H9 (cell line): ENCODE measurements at regions not wholly inside any gene's neighbourhood (a gene's known extent, or its start where the extent isn't known, plus 50 kb on each side); places are given as distances from the start of the nearest gene placed in this dataset.

ENCODE experiments used
- DNase-seq: peaks from one replicate; pipeline ENCODE4 v3.0.0-alpha.2; 2017
- H2AFZ ChIP-seq: one replicate; pipeline ENCODE4 v1.6.1; 2013; ENCODE audit warnings: mild to moderate bottlenecking, low read length, control low read depth, moderate library complexity
- H2AK5ac ChIP-seq: 2 replicates; pipeline ENCODE4 v1.6.1; 2013; ENCODE audit warnings: low read length, control low read depth, mixed read lengths; ENCODE audit not compliant: insufficient read length
- H2BK120ac ChIP-seq: one replicate; pipeline ENCODE4 v1.6.1; 2013; ENCODE audit warnings: low read depth, mild to moderate bottlenecking, low read length, control low read depth, inconsistent platforms; ENCODE audit not compliant: poor library complexity, severe bottlenecking
- H2BK12ac ChIP-seq: 2 replicates; pipeline ENCODE4 v1.6.1; 2013; ENCODE audit warnings: low read length, control low read depth, mixed read lengths, low read depth; ENCODE audit not compliant: insufficient read length
- H2BK15ac ChIP-seq: 2 replicates; pipeline ENCODE4 v1.6.1; 2013; ENCODE audit warnings: low read depth, low read length, control low read depth
- H2BK20ac ChIP-seq: one replicate; pipeline ENCODE4 v1.6.1; 2013; ENCODE audit warnings: low read depth, mild to moderate bottlenecking, low read length, control low read depth, inconsistent platforms; ENCODE audit not compliant: poor library complexity, severe bottlenecking
- H2BK5ac ChIP-seq: 2 replicates; pipeline ENCODE4 v1.6.1; 2013; ENCODE audit warnings: low read length, control low read depth, mixed read lengths; ENCODE audit not compliant: insufficient read length
- H3K14ac ChIP-seq: 2 replicates; pipeline ENCODE4 v1.6.1; 2013; ENCODE audit warnings: low read length, control low read depth; ENCODE audit not compliant: insufficient read depth
- H3K18ac ChIP-seq: 2 replicates; pipeline ENCODE4 v1.6.1; 2013; ENCODE audit warnings: low read depth, mild to moderate bottlenecking, mixed read lengths, low read length, control low read depth; ENCODE audit not compliant: insufficient read length
- H3K23ac ChIP-seq: 2 replicates; pipeline ENCODE4 v1.6.1; 2013; ENCODE audit warnings: low read length, control low read depth, mixed read lengths, low read depth; ENCODE audit not compliant: insufficient read length
- H3K23me2 ChIP-seq: 2 replicates; pipeline ENCODE4 v1.6.1; 2013; ENCODE audit warnings: low read depth, mild to moderate bottlenecking, mixed read lengths, low read length, control low read depth; ENCODE audit not compliant: insufficient read length, poor library complexity, severe bottlenecking
- H3K27ac ChIP-seq: 2 replicates; pipeline ENCODE4 v1.5.1; 2013; ENCODE audit warnings: low read length, control low read depth, mixed read lengths, low read depth; ENCODE audit not compliant: insufficient read length
- H3K27me3 ChIP-seq: 2 replicates; pipeline ENCODE4 v1.6.1; 2013; ENCODE audit warnings: low read length, control low read depth, inconsistent platforms; ENCODE audit not compliant: insufficient read depth
- H3K4ac ChIP-seq: 2 replicates; pipeline ENCODE4 v1.6.1; 2013; ENCODE audit warnings: low read depth, mild to moderate bottlenecking, control low read depth, inconsistent platforms, low read length, moderate library complexity
- H3K4me1 ChIP-seq: 2 replicates; pipeline ENCODE4 v1.6.1; 2013; ENCODE audit warnings: low read length, control low read depth, inconsistent platforms; ENCODE audit not compliant: insufficient read depth
- H3K4me2 ChIP-seq: 2 replicates; pipeline ENCODE4 v1.6.1; 2013; ENCODE audit warnings: low read length, control low read depth, mixed read lengths; ENCODE audit not compliant: insufficient read length, insufficient read depth
- H3K56ac ChIP-seq: 2 replicates; pipeline ENCODE4 v1.6.1; 2013; ENCODE audit warnings: low read depth, mild to moderate bottlenecking, mixed read lengths, low read length, control low read depth; ENCODE audit not compliant: insufficient read length
- H3K79me1 ChIP-seq: 2 replicates; pipeline ENCODE4 v1.6.1; 2013; ENCODE audit warnings: low read depth, mild to moderate bottlenecking, moderate library complexity, low read length, control low read depth, inconsistent platforms; ENCODE audit not compliant: insufficient read depth, poor library complexity, severe bottlenecking
- H3K79me2 ChIP-seq: 2 replicates; pipeline ENCODE4 v1.6.1; 2013; ENCODE audit warnings: low read length, control low read depth, inconsistent platforms; ENCODE audit not compliant: insufficient read depth
- H3K9ac ChIP-seq: 2 replicates; pipeline ENCODE4 v1.6.1; 2013; ENCODE audit warnings: low read length, control low read depth, mixed read lengths; ENCODE audit not compliant: insufficient read length; ENCODE audit errors: extremely low read depth
- H3K9me3 ChIP-seq: one replicate; pipeline ENCODE4 v1.6.1; 2013; ENCODE audit warnings: low read depth, low read length, inconsistent platforms; ENCODE audit not compliant: control insufficient read depth
- H3T11ph ChIP-seq: one replicate; pipeline ENCODE4 v1.6.1; 2013; ENCODE audit warnings: mild to moderate bottlenecking, low read length, control low read depth, inconsistent platforms
- H4K20me1 ChIP-seq: one replicate; pipeline ENCODE4 v1.6.1; 2013; ENCODE audit not compliant: control insufficient read depth, insufficient read length, insufficient read depth
- H4K5ac ChIP-seq: 2 replicates; pipeline ENCODE4 v1.6.1; 2013; ENCODE audit warnings: low read depth, mild to moderate bottlenecking, mixed read lengths, low read length, control low read depth; ENCODE audit not compliant: insufficient read length
- H4K8ac ChIP-seq: replicated peaks from 2 replicates; pipeline ENCODE4 v1.6.1; 2013; ENCODE audit warnings: low read length, control low read depth, mixed read lengths, low read depth; ENCODE audit not compliant: insufficient read length
- H4K91ac ChIP-seq: 2 replicates; pipeline ENCODE4 v1.6.1; 2013; ENCODE audit warnings: low read depth, mild to moderate bottlenecking, moderate library complexity, mixed read lengths, low read length, control low read depth; ENCODE audit not compliant: insufficient read length
- H3K27ac Mint-ChIP-seq, 3 experiments: 2 replicates in 2 of 3; 3 replicates in 1 of 3; pipeline ENCODE4 v1.8.0; 2020 to 2021; ENCODE audit warnings: mixed read lengths in 3 of 3, mild to moderate bottlenecking in 1 of 3, moderate library complexity in 1 of 3
- H3K27me3 Mint-ChIP-seq: 2 replicates; pipeline ENCODE4 v1.8.0; 2021; ENCODE audit warnings: low read depth, mild to moderate bottlenecking, moderate library complexity, mixed read lengths
- H3K36me3 Mint-ChIP-seq, 3 experiments: 2 replicates in 2 of 3; 3 replicates in 1 of 3; pipeline ENCODE4 v1.8.0; 2020 to 2021; ENCODE audit warnings: low read depth in 3 of 3, mixed read lengths in 3 of 3; ENCODE audit not compliant: insufficient read depth in 1 of 3
- H3K4me1 Mint-ChIP-seq, 2 experiments: 2 replicates each; pipeline ENCODE4 v1.8.0; 2020; ENCODE audit warnings: mixed read lengths in 2 of 2
- H3K4me3 Mint-ChIP-seq, 2 experiments: 2 replicates in 1 of 2; 3 replicates in 1 of 2; pipeline ENCODE4 v1.8.0; 2020 to 2021; ENCODE audit warnings: mild to moderate bottlenecking in 2 of 2, mixed read lengths in 2 of 2, moderate library complexity in 1 of 2
- H3K9me3 Mint-ChIP-seq, 2 experiments: 2 replicates in 1 of 2; 3 replicates in 1 of 2; pipeline ENCODE4 v1.8.0; 2020; ENCODE audit warnings: mild to moderate bottlenecking in 2 of 2, mixed read lengths in 2 of 2, moderate library complexity in 1 of 2
- TF ChIP-seq, protein P1 (sequence below): fragments of 200-600 bp; sonication (generic); conservative IDR thresholded peaks from 3 replicates; pipeline ENCODE4 v1.8.0; 2021; ENCODE audit warnings: antibody characterized with exemption, mild to moderate bottlenecking

DNA sequence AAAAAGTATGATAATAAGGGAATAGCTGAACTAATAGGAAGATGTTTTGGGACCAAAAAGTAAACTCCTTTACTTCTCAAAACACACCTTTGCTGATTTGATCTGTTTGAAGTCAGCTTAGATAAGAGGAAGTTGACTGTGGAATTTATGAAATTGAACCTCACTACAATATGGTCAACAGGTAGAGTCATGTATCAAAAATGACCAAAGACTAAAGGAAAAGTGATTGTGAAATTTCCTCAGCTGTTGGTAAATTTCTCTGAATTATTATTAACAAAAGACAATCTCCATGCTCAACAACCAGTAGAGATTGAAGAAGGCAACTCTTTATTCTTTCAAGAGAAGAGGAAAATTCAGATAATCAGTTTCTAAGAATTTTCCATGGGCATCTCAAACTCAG lies 826.5 kb downstream of the KCNA4 start:
- DNase-seq = no peak
- no peaks in the 10 kb centered on the region for H3K9me3 ChIP-seq
- TF ChIP-seq, protein P1, sequence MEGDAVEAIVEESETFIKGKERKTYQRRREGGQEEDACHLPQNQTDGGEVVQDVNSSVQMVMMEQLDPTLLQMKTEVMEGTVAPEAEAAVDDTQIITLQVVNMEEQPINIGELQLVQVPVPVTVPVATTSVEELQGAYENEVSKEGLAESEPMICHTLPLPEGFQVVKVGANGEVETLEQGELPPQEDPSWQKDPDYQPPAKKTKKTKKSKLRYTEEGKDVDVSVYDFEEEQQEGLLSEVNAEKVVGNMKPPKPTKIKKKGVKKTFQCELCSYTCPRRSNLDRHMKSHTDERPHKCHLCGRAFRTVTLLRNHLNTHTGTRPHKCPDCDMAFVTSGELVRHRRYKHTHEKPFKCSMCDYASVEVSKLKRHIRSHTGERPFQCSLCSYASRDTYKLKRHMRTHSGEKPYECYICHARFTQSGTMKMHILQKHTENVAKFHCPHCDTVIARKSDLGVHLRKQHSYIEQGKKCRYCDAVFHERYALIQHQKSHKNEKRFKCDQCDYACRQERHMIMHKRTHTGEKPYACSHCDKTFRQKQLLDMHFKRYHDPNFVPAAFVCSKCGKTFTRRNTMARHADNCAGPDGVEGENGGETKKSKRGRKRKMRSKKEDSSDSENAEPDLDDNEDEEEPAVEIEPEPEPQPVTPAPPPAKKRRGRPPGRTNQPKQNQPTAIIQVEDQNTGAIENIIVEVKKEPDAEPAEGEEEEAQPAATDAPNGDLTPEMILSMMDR = no peak
- H2BK15ac ChIP-seq = no peak overlapping the region
- no peak overlapping the region for H3K27ac ChIP-seq
- no peak overlapping the region for H2BK5ac ChIP-seq
- H3K23me2 ChIP-seq = no peaks in the 10 kb centered on the region
- no peaks in the 10 kb centered on the region for H3K79me2 ChIP-seq
- H3K36me3 Mint-ChIP-seq = no peaks in the 10 kb centered on the region
- H3K14ac ChIP-seq = no peak overlapping the region
- H2BK12ac ChIP-seq = no peak overlapping the region
- no peak overlapping the region for H2AFZ ChIP-seq
- H3K9me3 Mint-ChIP-seq = no peaks in the 10 kb centered on the region
- H2AK5ac ChIP-seq = no peak overlapping the region
- H3K4me1 ChIP-seq = no peaks in the 10 kb centered on the region
- no peak overlapping the region for H2BK120ac ChIP-seq
- H4K20me1 ChIP-seq = no peaks in the 10 kb centered on the region
- no peak overlapping the region for H3K27ac Mint-ChIP-seq
- no peaks in the 10 kb centered on the region for H3K27me3 Mint-ChIP-seq
- H3K79me1 ChIP-seq = no peaks in the 10 kb centered on the region
- H3K27me3 ChIP-seq = no peaks in the 10 kb centered on the region
- no peak overlapping the region for H3K4ac ChIP-seq
- H3K9ac ChIP-seq = no peak overlapping the region
- no peak overlapping the region for H2BK20ac ChIP-seq
- no peak overlapping the region for H4K5ac ChIP-seq
- no peak overlapping the region for H4K91ac ChIP-seq
- H3K4me3 Mint-ChIP-seq = no peak overlapping the region
- no peak overlapping the region for H3K23ac ChIP-seq
- no peak overlapping the region for H3K56ac ChIP-seq
- no peak overlapping the region for H4K8ac ChIP-seq
- H3K18ac ChIP-seq = no peak overlapping the region
- H3K4me1 Mint-ChIP-seq = no peaks in the 10 kb centered on the region
- no peak overlapping the region for H3K4me2 ChIP-seq
- no peak overlapping the region for H3T11ph ChIP-seq
